ENCODE measurements at regions not wholly inside any gene's neighbourhood (a gene's known extent, or its start where the extent isn't known, plus 50 kb on each side); places are given as distances from the start of the nearest gene placed in this dataset.

DNA sequence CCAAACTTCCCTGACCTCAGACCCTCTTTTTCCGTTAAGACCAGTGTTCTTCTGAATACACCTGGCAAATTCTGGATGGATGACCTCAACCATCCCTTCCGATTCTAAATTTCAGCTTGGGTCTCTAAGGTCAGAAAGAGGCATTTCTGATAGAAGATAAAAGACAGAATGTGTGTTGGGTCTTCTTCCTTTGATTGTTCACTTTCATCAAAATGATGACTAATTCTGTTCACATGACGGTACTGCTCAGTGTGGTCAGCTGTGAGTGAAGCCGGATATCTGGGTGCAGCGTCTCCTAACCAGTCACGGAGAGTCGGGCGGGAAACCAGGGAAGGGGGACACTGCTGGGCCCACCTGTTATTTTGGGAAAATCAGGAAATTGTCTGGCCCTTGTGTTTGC lies 151.6 kb upstream of the NAV2 start:
- no peaks in the 10 kb centered on the region for H3K27me3 ChIP-seq (ENCODE audit: insufficient read depth, poor library complexity, severe bottlenecking)
- no peak overlapping the region for H3K27ac ChIP-seq (ENCODE audit: poor library complexity, severe bottlenecking)
- H3K4me1 ChIP-seq (ENCODE audit: insufficient read depth, poor library complexity, severe bottlenecking): no peaks in the 10 kb centered on the region
- H3K9me3 ChIP-seq (ENCODE audit: severe bottlenecking): no peaks in the 10 kb centered on the region
- no peaks in the 10 kb centered on the region for H3K36me3 ChIP-seq (ENCODE audit: low read depth)
- DNase-seq (ENCODE audit: low spot score): no peak
- no peak overlapping the region for H3K4me3 ChIP-seq (ENCODE audit: severe bottlenecking)
- no peak for ATAC-seq (ENCODE audit: low read depth)
- no peak for TF ChIP-seq CTCF (IDR thresholded peaks at IDR 0.05; ENCODE audit: poor library complexity, severe bottlenecking)

DNA sequence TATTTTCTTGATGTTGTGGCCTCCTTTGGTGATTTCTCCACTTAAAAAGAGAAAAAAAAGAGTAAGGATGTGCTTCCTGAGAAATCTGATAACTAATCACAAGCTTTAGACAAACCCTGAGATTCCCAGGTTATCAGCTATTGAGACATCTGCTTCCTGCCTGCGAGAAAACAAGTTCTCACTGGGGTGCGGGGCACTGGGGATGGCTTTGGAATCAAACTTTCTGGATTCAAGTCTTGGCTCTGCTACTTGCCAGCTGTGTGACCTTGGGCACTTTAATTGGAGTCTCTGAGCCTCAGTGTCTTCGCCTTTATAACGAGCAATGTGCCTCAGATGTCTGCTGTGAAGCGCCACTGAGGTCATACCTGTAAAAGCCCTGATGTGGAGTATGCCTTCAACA lies 152.5 kb upstream of the NAV2 start:
- H3K27me3 ChIP-seq (ENCODE audit: insufficient read depth, poor library complexity, severe bottlenecking): no peaks in the 10 kb centered on the region
- ATAC-seq (ENCODE audit: low read depth): no peak
- no peak for TF ChIP-seq CTCF (IDR thresholded peaks at IDR 0.05; ENCODE audit: poor library complexity, severe bottlenecking)

DNA sequence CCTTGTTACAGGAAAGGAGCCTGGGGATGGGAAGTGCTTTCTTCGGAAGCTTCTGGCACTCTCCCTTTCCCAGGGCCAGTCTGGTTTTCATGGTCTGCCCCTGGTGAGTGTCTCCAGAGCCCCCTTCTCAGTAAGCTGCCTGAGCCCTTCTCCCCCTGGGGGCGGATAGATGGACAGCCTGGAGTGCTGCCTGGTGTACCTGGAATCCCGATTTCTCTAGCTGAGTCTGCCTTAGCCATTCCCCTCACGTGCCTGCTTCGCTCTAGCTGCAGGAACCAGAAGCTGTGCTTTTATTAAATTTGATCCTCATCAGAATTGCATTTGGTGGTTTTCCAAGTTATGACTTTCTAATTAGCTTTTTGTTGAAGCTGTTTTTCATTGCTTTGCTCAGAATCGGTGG lies 152.9 kb upstream of the NAV2 start:
- no peak for DNase-seq (ENCODE audit: low spot score)
- H3K4me3 ChIP-seq (ENCODE audit: severe bottlenecking): no peak overlapping the region
- no peak for ATAC-seq (ENCODE audit: low read depth)

More for the DNA sequence above, 152.5 kb upstream of the NAV2 start:
- DNase-seq (ENCODE audit: low spot score): no peak
- no peaks in the 10 kb centered on the region for H3K9me3 ChIP-seq (ENCODE audit: severe bottlenecking)
- H3K4me3 ChIP-seq (ENCODE audit: severe bottlenecking): no peak overlapping the region
- H3K27ac ChIP-seq (ENCODE audit: poor library complexity, severe bottlenecking): no peak overlapping the region
- no peaks in the 10 kb centered on the region for H3K36me3 ChIP-seq (ENCODE audit: low read depth)
- H3K4me1 ChIP-seq (ENCODE audit: insufficient read depth, poor library complexity, severe bottlenecking): no peaks in the 10 kb centered on the region

GRCh38 chr11:19558189-19558986 lies 154.2 kb upstream of the NAV2 start:
- Histone ChIP-seq H3K27me3 (ENCODE audit: insufficient read depth, poor library complexity, severe bottlenecking) (no peaks in the 10 kb centered on the region), H3K4me3 (ENCODE audit: severe bottlenecking) (no peak overlapping the region), H3K36me3 (ENCODE audit: low read depth) (no peaks in the 10 kb centered on the region), H3K9me3 (ENCODE audit: severe bottlenecking) (no peaks in the 10 kb centered on the region), H3K4me1 (ENCODE audit: insufficient read depth, poor library complexity, severe bottlenecking) (no peaks in the 10 kb centered on the region), H3K27ac (ENCODE audit: poor library complexity, severe bottlenecking) (no peak overlapping the region)
- ATAC-seq (ENCODE audit: low read depth) (no peak), DNase-seq (ENCODE audit: low spot score) (no peak)
- no peak for TF ChIP-seq CTCF (IDR thresholded peaks at IDR 0.05; ENCODE audit: poor library complexity, severe bottlenecking)

More for the DNA sequence above, 152.9 kb upstream of the NAV2 start:
- no peaks in the 10 kb centered on the region for H3K36me3 ChIP-seq (ENCODE audit: low read depth)
- H3K4me1 ChIP-seq (ENCODE audit: insufficient read depth, poor library complexity, severe bottlenecking): no peaks in the 10 kb centered on the region
- TF ChIP-seq CTCF (IDR thresholded peaks at IDR 0.05; ENCODE audit: poor library complexity, severe bottlenecking): no peak
- no peaks in the 10 kb centered on the region for H3K9me3 ChIP-seq (ENCODE audit: severe bottlenecking)
- H3K27ac ChIP-seq (ENCODE audit: poor library complexity, severe bottlenecking): no peak overlapping the region
- H3K27me3 ChIP-seq (ENCODE audit: insufficient read depth, poor library complexity, severe bottlenecking): no peaks in the 10 kb centered on the region

DNA sequence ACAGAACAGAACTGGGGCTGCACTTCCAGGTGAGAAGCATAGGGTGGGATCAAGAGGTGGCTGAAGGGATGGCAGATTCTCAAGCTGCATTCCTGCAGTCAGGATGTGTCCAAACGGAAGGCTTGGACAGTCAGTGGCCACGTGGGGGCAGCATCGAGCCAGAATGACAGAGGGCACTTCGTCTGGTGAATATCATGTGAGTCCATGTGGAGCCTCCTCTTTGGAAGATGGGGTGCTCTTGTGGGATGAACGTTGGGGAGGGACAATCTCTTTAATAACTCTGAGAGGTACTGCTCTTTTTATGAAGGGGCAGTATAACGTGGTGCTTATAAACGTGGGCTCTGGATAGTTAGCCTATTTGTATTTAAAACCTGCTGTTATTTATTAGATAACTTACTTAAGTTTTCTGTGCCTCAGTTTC lies 154.9 kb upstream of the NAV2 start:
- no peak overlapping the region for H3K4me3 ChIP-seq (ENCODE audit: severe bottlenecking)
- ATAC-seq (ENCODE audit: low read depth): peak; percentile 72
- H3K4me1 ChIP-seq (ENCODE audit: insufficient read depth, poor library complexity, severe bottlenecking): no peaks in the 10 kb centered on the region
- no peaks in the 10 kb centered on the region for H3K9me3 ChIP-seq (ENCODE audit: severe bottlenecking)
- TF ChIP-seq CTCF (IDR thresholded peaks at IDR 0.05; ENCODE audit: poor library complexity, severe bottlenecking): peak; percentile 92
- H3K27me3 ChIP-seq (ENCODE audit: insufficient read depth, poor library complexity, severe bottlenecking): no peaks in the 10 kb centered on the region
- no peaks in the 10 kb centered on the region for H3K36me3 ChIP-seq (ENCODE audit: low read depth)
- no peak overlapping the region for H3K27ac ChIP-seq (ENCODE audit: poor library complexity, severe bottlenecking)
- no peak for DNase-seq (ENCODE audit: low spot score)

Measured in RWPE2 (cell line).